ENCODE measurements at regions not wholly inside any gene's neighbourhood (a gene's known extent, or its start where the extent isn't known, plus 50 kb on each side); places are given as distances from the start of the nearest gene placed in this dataset.

DNA sequence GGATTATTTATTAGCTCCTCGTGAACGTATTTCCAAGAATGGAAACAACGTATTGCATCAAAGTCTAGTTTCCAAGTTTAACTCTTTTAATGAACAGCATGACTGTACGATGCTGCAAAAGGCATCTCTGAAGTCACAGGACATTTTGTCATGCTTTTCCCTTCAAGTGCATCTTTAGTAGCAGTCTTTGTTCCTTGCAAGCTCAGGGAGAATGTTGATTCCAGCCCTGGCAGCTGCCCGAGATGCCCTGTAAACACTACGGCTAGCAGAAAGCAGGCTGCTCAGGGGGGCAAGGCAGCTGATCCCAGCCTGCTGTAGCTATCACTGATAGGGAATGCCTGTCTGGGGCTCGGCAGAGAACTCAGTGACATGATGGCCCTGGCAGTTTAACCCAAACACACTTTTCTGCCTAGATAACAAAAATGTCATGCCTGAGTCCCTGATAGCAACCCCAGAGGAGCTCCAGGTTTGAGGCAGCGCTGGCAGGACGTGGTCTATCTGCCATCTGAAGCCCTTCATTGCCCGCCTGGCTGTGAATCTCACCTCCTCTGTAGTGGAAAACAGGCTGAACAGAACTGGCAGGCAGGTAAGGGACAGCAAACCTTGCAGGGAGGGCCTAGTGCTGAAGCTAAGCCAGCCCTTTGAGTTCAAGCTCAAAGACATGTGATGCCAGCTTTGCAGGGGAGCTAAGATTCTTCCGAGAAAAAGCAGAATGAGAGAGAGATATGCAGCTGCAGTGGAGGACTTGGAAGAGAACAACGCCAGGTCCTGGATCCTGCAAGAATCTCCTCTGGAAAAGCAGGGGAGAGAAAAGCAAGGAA, 264.6 kb downstream of the SNX10 start:
- TF ChIP-seq RAD21 (conservative IDR thresholded peaks at IDR 0.05) = peak; percentile 13
- no peak for TF ChIP-seq MXI1 (conservative IDR thresholded peaks at IDR 0.05; ENCODE audit: poor library complexity, severe bottlenecking)
- peak; percentile 43 for TF ChIP-seq EP300 (conservative IDR thresholded peaks at IDR 0.05; ENCODE audit: poor library complexity, severe bottlenecking)
- peak; percentile 37 for TF ChIP-seq SMC3 (conservative IDR thresholded peaks at IDR 0.05; ENCODE audit: poor library complexity)
- TF ChIP-seq, protein P1, sequence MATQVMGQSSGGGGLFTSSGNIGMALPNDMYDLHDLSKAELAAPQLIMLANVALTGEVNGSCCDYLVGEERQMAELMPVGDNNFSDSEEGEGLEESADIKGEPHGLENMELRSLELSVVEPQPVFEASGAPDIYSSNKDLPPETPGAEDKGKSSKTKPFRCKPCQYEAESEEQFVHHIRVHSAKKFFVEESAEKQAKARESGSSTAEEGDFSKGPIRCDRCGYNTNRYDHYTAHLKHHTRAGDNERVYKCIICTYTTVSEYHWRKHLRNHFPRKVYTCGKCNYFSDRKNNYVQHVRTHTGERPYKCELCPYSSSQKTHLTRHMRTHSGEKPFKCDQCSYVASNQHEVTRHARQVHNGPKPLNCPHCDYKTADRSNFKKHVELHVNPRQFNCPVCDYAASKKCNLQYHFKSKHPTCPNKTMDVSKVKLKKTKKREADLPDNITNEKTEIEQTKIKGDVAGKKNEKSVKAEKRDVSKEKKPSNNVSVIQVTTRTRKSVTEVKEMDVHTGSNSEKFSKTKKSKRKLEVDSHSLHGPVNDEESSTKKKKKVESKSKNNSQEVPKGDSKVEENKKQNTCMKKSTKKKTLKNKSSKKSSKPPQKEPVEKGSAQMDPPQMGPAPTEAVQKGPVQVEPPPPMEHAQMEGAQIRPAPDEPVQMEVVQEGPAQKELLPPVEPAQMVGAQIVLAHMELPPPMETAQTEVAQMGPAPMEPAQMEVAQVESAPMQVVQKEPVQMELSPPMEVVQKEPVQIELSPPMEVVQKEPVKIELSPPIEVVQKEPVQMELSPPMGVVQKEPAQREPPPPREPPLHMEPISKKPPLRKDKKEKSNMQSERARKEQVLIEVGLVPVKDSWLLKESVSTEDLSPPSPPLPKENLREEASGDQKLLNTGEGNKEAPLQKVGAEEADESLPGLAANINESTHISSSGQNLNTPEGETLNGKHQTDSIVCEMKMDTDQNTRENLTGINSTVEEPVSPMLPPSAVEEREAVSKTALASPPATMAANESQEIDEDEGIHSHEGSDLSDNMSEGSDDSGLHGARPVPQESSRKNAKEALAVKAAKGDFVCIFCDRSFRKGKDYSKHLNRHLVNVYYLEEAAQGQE (IDR thresholded peaks at IDR 0.05; ENCODE audit: borderline replicate concordance) = peak; percentile 14
- Histone ChIP-seq H3K27me3 (ENCODE audit: insufficient read depth, low read depth, low read length) (no peaks in the 10 kb centered on the region), H3K4me3 (ENCODE audit: low read length) (peak overlapping the region; percentile 9), H3F3A (ENCODE audit: insufficient read depth, low read length, poor library complexity, severe bottlenecking) (no peaks in the 10 kb centered on the region), H3K27ac (ENCODE audit: low read length) (peak overlapping the region; percentile 84), H3K79me2 (replicated peaks; ENCODE audit: insufficient read depth, low read length) (no peaks in the 10 kb centered on the region), H3K4me2 (ENCODE audit: low read length) (no peak overlapping the region), H3K9me3 (ENCODE audit: low read length) (no peaks in the 10 kb centered on the region), H4K20me1 (ENCODE audit: insufficient read depth) (no peaks in the 10 kb centered on the region), H3K9me2 (ENCODE audit: insufficient read depth, low read length) (no peaks in the 10 kb centered on the region), H3K36me3 (ENCODE audit: insufficient read depth, low read length) (no peaks in the 10 kb centered on the region), H2AFZ (ENCODE audit: low read depth, low read length) (peak overlapping the region; percentile 19), H3K9ac (ENCODE audit: low read length) (peak overlapping the region; percentile 59)

DNA sequence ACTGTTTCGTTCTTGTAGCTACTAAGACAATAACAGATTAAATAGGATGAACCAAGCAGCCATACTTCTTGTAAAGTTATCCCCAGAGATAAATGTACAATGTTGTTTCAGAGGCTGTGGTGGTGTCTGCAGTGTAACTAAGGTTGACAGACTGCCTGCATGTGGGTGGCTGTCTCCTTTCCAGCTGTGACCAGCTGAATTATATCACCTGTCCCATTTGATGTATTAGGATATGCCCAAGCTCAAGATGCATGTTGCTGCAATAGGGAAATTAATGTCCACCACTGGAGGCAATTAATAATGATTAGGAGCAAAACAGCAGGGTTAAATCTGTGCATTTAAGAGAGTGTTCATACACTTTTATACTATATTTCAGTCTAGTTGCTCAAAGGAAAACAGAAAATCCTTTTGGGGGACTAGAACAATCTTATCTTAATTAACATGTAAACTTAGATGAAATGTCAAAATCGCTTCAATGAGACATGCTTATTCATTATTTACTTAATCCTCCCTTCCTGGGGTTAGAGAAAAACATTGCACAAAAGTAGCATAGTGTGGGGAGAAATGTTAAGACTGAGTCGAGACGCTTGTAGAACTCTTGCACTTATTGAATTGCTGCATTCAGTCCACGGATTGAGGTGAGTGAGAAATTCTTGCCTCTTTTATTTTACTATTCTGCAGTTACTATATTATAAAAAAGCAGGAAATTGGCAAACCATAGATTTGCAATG, 269.0 kb downstream of the SNX10 start:
- H3K4me3 ChIP-seq (ENCODE audit: low read length) = no peak overlapping the region
- no peak overlapping the region for H3K27ac ChIP-seq (ENCODE audit: low read length)

DNA sequence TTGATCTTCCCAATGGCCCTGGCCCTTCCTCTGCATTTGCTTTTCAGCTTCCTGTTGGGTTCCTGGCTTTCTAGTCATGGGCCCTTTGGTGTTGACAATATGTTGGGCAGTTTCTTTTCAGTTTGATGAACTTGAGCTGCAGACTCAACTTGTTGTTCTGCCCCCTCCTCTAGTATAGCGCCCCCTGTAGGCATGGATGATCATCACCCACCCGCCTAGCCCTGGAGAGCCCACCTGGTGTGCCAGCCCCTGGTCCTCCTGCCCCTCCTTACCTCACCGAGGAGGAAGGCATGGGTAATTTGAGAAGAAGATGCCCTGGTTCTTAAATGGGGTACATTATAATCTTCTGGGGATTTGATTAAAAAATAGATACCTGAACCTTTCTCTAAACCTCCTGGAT, 271.2 kb downstream of the SNX10 start:
- H3K79me2 ChIP-seq (replicated peaks; ENCODE audit: insufficient read depth, low read length) = no peaks in the 10 kb centered on the region
- H3K4me3 ChIP-seq (ENCODE audit: low read length) = no peak overlapping the region
- no peaks in the 10 kb centered on the region for H4K20me1 ChIP-seq (ENCODE audit: insufficient read depth)
- H3K27me3 ChIP-seq (ENCODE audit: insufficient read depth, low read depth, low read length) = no peaks in the 10 kb centered on the region
- H3K4me2 ChIP-seq (ENCODE audit: low read length) = no peak overlapping the region
- no peak overlapping the region for H3K27ac ChIP-seq (ENCODE audit: low read length)
- H2AFZ ChIP-seq (ENCODE audit: low read depth, low read length) = no peak overlapping the region
- TF ChIP-seq SMC3 (conservative IDR thresholded peaks at IDR 0.05; ENCODE audit: poor library complexity) (no peak), POLR2AphosphoS5 (IDR thresholded peaks at IDR 0.05) (no peak), MXI1 (conservative IDR thresholded peaks at IDR 0.05; ENCODE audit: poor library complexity, severe bottlenecking) (no peak), TAF1 (IDR thresholded peaks at IDR 0.05; ENCODE audit: low read depth) (no peak), EZH2 (IDR thresholded peaks at IDR 0.05; ENCODE audit: borderline replicate concordance, insufficient read depth, low read length, poor library complexity, severe bottlenecking) (no peak), RAD21 (conservative IDR thresholded peaks at IDR 0.05) (no peak), EP300 (conservative IDR thresholded peaks at IDR 0.05; ENCODE audit: poor library complexity, severe bottlenecking) (no peak)
- TF ChIP-seq, protein P2, sequence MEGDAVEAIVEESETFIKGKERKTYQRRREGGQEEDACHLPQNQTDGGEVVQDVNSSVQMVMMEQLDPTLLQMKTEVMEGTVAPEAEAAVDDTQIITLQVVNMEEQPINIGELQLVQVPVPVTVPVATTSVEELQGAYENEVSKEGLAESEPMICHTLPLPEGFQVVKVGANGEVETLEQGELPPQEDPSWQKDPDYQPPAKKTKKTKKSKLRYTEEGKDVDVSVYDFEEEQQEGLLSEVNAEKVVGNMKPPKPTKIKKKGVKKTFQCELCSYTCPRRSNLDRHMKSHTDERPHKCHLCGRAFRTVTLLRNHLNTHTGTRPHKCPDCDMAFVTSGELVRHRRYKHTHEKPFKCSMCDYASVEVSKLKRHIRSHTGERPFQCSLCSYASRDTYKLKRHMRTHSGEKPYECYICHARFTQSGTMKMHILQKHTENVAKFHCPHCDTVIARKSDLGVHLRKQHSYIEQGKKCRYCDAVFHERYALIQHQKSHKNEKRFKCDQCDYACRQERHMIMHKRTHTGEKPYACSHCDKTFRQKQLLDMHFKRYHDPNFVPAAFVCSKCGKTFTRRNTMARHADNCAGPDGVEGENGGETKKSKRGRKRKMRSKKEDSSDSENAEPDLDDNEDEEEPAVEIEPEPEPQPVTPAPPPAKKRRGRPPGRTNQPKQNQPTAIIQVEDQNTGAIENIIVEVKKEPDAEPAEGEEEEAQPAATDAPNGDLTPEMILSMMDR (IDR thresholded peaks at IDR 0.05; ENCODE audit: poor library complexity, severe bottlenecking) = no peak
- TF ChIP-seq, protein P1 (IDR thresholded peaks at IDR 0.05; ENCODE audit: borderline replicate concordance) = no peak
- no peak overlapping the region for H3K9ac ChIP-seq (ENCODE audit: low read length)
- H3K9me3 ChIP-seq (ENCODE audit: low read length) = no peaks in the 10 kb centered on the region
- no peaks in the 10 kb centered on the region for H3K9me2 ChIP-seq (ENCODE audit: insufficient read depth, low read length)
- no peaks in the 10 kb centered on the region for H3F3A ChIP-seq (ENCODE audit: insufficient read depth, low read length, poor library complexity, severe bottlenecking)
- H3K36me3 ChIP-seq (ENCODE audit: insufficient read depth, low read length) = no peaks in the 10 kb centered on the region

More for the DNA sequence above, 269.0 kb downstream of the SNX10 start:
- no peak for TF ChIP-seq MXI1 (conservative IDR thresholded peaks at IDR 0.05; ENCODE audit: poor library complexity, severe bottlenecking)
- no peak for TF ChIP-seq SMC3 (conservative IDR thresholded peaks at IDR 0.05; ENCODE audit: poor library complexity)
- TF ChIP-seq TAF1 (IDR thresholded peaks at IDR 0.05; ENCODE audit: low read depth) = no peak
- H3K36me3 ChIP-seq (ENCODE audit: insufficient read depth, low read length) = no peaks in the 10 kb centered on the region
- no peaks in the 10 kb centered on the region for H4K20me1 ChIP-seq (ENCODE audit: insufficient read depth)
- no peaks in the 10 kb centered on the region for H3K9me3 ChIP-seq (ENCODE audit: low read length)
- H3K9me2 ChIP-seq (ENCODE audit: insufficient read depth, low read length) = no peaks in the 10 kb centered on the region
- H2AFZ ChIP-seq (ENCODE audit: low read depth, low read length) = no peak overlapping the region
- H3F3A ChIP-seq (ENCODE audit: insufficient read depth, low read length, poor library complexity, severe bottlenecking) = no peaks in the 10 kb centered on the region
- no peaks in the 10 kb centered on the region for H3K27me3 ChIP-seq (ENCODE audit: insufficient read depth, low read depth, low read length)
- H3K9ac ChIP-seq (ENCODE audit: low read length) = no peak overlapping the region
- no peaks in the 10 kb centered on the region for H3K79me2 ChIP-seq (replicated peaks; ENCODE audit: insufficient read depth, low read length)
- no peak overlapping the region for H3K4me2 ChIP-seq (ENCODE audit: low read length)

Measured in neural cell (in vitro differentiated cells).